ENCODE measurements at regions not wholly inside any gene's neighbourhood (a gene's known extent, or its start where the extent isn't known, plus 50 kb on each side); places are given as distances from the start of the nearest gene placed in this dataset.

- DNase-seq (ENCODE audit: low read depth, low spot score), result no peak
- CTCF ChIA-PET, result no interaction called here
- POLR2A ChIA-PET, result no interaction called here
- TF ChIP-seq CTCF (IDR thresholded peaks at IDR 0.05; ENCODE audit: insufficient read depth, low read length, missing control alignments), result no peak
- H3K4me3 ChIP-seq (ENCODE audit: low read depth, low read length), result no peak overlapping the region
Observed at GRCh38 chr14:97543816-97544215, 746.6 kb downstream of the VRK1 start.

- TF ChIP-seq CTCF (IDR thresholded peaks at IDR 0.05; ENCODE audit: insufficient read depth, low read length, missing control alignments), result no peak
- CTCF ChIA-PET, result no interaction called here
- POLR2A ChIA-PET, result no interaction called here
- H3K4me3 ChIP-seq (ENCODE audit: low read depth, low read length), result no peak overlapping the region
- no peak for DNase-seq (ENCODE audit: low read depth, low spot score)
Observed at GRCh38 chr14:97544571-97544970, 747.4 kb downstream of the VRK1 start.

- no peak for DNase-seq (ENCODE audit: low read depth, low spot score)
- POLR2A ChIA-PET, result no interaction called here
- CTCF ChIA-PET, result no interaction called here
- no peak overlapping the region for H3K4me3 ChIP-seq (ENCODE audit: low read depth, low read length)
- TF ChIP-seq CTCF (IDR thresholded peaks at IDR 0.05; ENCODE audit: insufficient read depth, low read length, missing control alignments), result no peak
Observed at GRCh38 chr14:97546491-97547230, 749.5 kb downstream of the VRK1 start.

- H3K4me3 ChIP-seq (ENCODE audit: low read depth, low read length), result no peak overlapping the region
- ChIA-PET CTCF (no interaction called here), POLR2A (no interaction called here)
- no peak for TF ChIP-seq CTCF (IDR thresholded peaks at IDR 0.05; ENCODE audit: insufficient read depth, low read length, missing control alignments)
- no peak for DNase-seq (ENCODE audit: low read depth, low spot score)
Observed at GRCh38 chr14:97550463-97550862, 753.3 kb downstream of the VRK1 start.

- ChIA-PET POLR2A (no interaction called here), CTCF (no interaction called here)
- DNase-seq (ENCODE audit: low read depth, low spot score), result no peak
- no peak overlapping the region for H3K4me3 ChIP-seq (ENCODE audit: low read depth, low read length)
- TF ChIP-seq CTCF (IDR thresholded peaks at IDR 0.05; ENCODE audit: insufficient read depth, low read length, missing control alignments), result no peak
Observed at GRCh38 chr14:97554597-97554996, 757.4 kb downstream of the VRK1 start.

GRCh38 chr14:97564334-97564733, 767.2 kb downstream of the VRK1 start:
- H3K4me3 ChIP-seq (ENCODE audit: low read depth, low read length), result no peak overlapping the region
- DNase-seq (ENCODE audit: low read depth, low spot score), result no peak
- no peak for TF ChIP-seq CTCF (IDR thresholded peaks at IDR 0.05; ENCODE audit: insufficient read depth, low read length, missing control alignments)
- CTCF ChIA-PET, result no interaction called here
- POLR2A ChIA-PET, result no interaction called here

Data from AG04449 (cell line).